Neuronal stem cell (in vitro differentiated cells): ENCODE measurements at regions not wholly inside any gene's neighbourhood (a gene's known extent, or its start where the extent isn't known, plus 50 kb on each side); places are given as distances from the start of the nearest gene placed in this dataset.
A peak's percentile ranks its signal among the peaks of the same experiment; 100 is the strongest.

ENCODE experiments used
- DNase-seq: peaks from one replicate; pipeline ENCODE4 v3.0.0-alpha.2; 2013; ENCODE audit warnings: low spot score
- H2AFZ ChIP-seq: one replicate; pipeline ENCODE4 v1.6.1; 2013; ENCODE audit warnings: mild to moderate bottlenecking, low read length, inconsistent platforms
- H2AK5ac ChIP-seq: 2 replicates; pipeline ENCODE4 v1.6.1; 2013; ENCODE audit warnings: low read depth, mild to moderate bottlenecking, inconsistent platforms, low read length, moderate library complexity, mixed read lengths
- H2BK120ac ChIP-seq: 2 replicates; pipeline ENCODE4 v1.6.1; 2013; ENCODE audit warnings: low read depth, mild to moderate bottlenecking, inconsistent platforms, low read length, moderate library complexity, mixed read lengths
- H2BK12ac ChIP-seq: one replicate; pipeline ENCODE4 v1.6.1; 2013; ENCODE audit warnings: low read length, inconsistent platforms
- H2BK15ac ChIP-seq: 2 replicates; pipeline ENCODE4 v1.6.1; 2013; ENCODE audit warnings: mild to moderate bottlenecking, low read length, inconsistent platforms, mixed read lengths
- H2BK5ac ChIP-seq: one replicate; pipeline ENCODE4 v1.6.1; 2013; ENCODE audit warnings: inconsistent platforms, mild to moderate bottlenecking, low read length, moderate library complexity
- H3K14ac ChIP-seq: one replicate; pipeline ENCODE4 v1.6.1; 2013; ENCODE audit warnings: low read length, inconsistent platforms
- H3K18ac ChIP-seq: 2 replicates; pipeline ENCODE4 v1.6.1; 2013; ENCODE audit warnings: low read length, inconsistent platforms
- H3K23ac ChIP-seq: 2 replicates; pipeline ENCODE4 v1.6.1; 2013; ENCODE audit warnings: low read depth, mild to moderate bottlenecking, mixed read lengths, low read length, inconsistent platforms; ENCODE audit not compliant: poor library complexity
- H3K27ac ChIP-seq: replicated peaks from 3 replicates; pipeline ENCODE4 v1.5.1; 2013; ENCODE audit warnings: low read length, inconsistent platforms
- H3K27me3 ChIP-seq, 3 experiments: 2 replicates each; pipeline ENCODE4 v1.6.1; 2013; ENCODE audit warnings: low read length in 3 of 3, mild to moderate bottlenecking in 2 of 3, inconsistent platforms in 1 of 3, low read depth in 1 of 3, mixed read lengths in 1 of 3, moderate library complexity in 1 of 3; ENCODE audit not compliant: control insufficient read depth in 3 of 3, insufficient read depth in 3 of 3
- H3K36me3 ChIP-seq, 2 donors: replicated peaks in 1 of 2; 2 replicates each; pipeline ENCODE4 v1.6.1; 2013; ENCODE audit warnings: low read length in 2 of 2; ENCODE audit not compliant: control insufficient read depth in 2 of 2, insufficient read depth in 2 of 2
- H3K4ac ChIP-seq: 2 replicates; pipeline ENCODE4 v1.6.1; 2013; ENCODE audit warnings: inconsistent platforms, mild to moderate bottlenecking, low read length, moderate library complexity
- H3K4me1 ChIP-seq, 2 donors: 1 replicate in 1 of 2; 2 replicates in 1 of 2; pipeline ENCODE4 v1.6.1; 2013; ENCODE audit warnings: low read length in 2 of 2, low read depth in 1 of 2; ENCODE audit not compliant: control insufficient read depth in 2 of 2, insufficient read depth in 1 of 2
- H3K4me2 ChIP-seq: one replicate; pipeline ENCODE4 v1.6.1; 2013; ENCODE audit warnings: mild to moderate bottlenecking, low read length, inconsistent platforms; ENCODE audit not compliant: insufficient read depth, poor library complexity, severe bottlenecking
- H3K4me3 ChIP-seq, 2 donors: 2 replicates each; pipeline ENCODE4 v1.5.1; 2013; ENCODE audit warnings: low read length in 2 of 2, mild to moderate bottlenecking in 2 of 2, inconsistent platforms in 1 of 2, moderate library complexity in 1 of 2
- H3K79me1 ChIP-seq: one replicate; pipeline ENCODE4 v1.6.1; 2013; ENCODE audit warnings: low read depth, mild to moderate bottlenecking, inconsistent platforms, low read length, moderate library complexity
- H3K9ac ChIP-seq: one replicate; pipeline ENCODE4 v1.6.1; 2013; ENCODE audit warnings: mild to moderate bottlenecking, low read depth, low read length, inconsistent platforms; ENCODE audit not compliant: poor library complexity
- H3K9me3 ChIP-seq, 2 donors: replicated peaks in 1 of 2; 2 replicates each; pipeline versions ENCODE3 to v1.6.1; 2013; ENCODE audit warnings: low read length in 2 of 2, mild to moderate bottlenecking in 2 of 2, inconsistent platforms in 1 of 2, low read depth in 1 of 2, mixed read lengths in 1 of 2, moderate library complexity in 1 of 2; ENCODE audit not compliant: control insufficient read depth in 2 of 2, insufficient read depth in 1 of 2
- H4K8ac ChIP-seq: one replicate; pipeline ENCODE4 v1.6.1; 2013; ENCODE audit warnings: low read depth, mild to moderate bottlenecking, inconsistent platforms, low read length, moderate library complexity
- H4K91ac ChIP-seq: one replicate; pipeline ENCODE4 v1.6.1; 2013; ENCODE audit warnings: low read length, low read depth, mild to moderate bottlenecking, inconsistent platforms; ENCODE audit not compliant: poor library complexity
- WGBS, 2 donors: extraction: QIAGEN DNeasy Blood & Tissue Kit; methylation state at CpG; one replicate each; pipeline ENCODE4 v1.1.7; 2013; ENCODE audit warnings: missing lambda C conversion rate in 2 of 2, mixed read lengths in 1 of 2; ENCODE audit not compliant: insufficient read length in 2 of 2, insufficient replicate concordance in 1 of 2; ENCODE audit errors: extremely low coverage in 2 of 2; 5-methylcytosine and 5-hydroxymethylcytosine counted together

- no peak overlapping the region for H2BK5ac ChIP-seq
- no peak overlapping the region for H3K27ac ChIP-seq
- no peak overlapping the region for H2AFZ ChIP-seq
- H3K9ac ChIP-seq, result no peak overlapping the region
- no CpG with 5 or more reads among the region's 5 CpGs for WGBS, 2 donors
- no peak overlapping the region for H4K8ac ChIP-seq
- no peak overlapping the region for H3K4ac ChIP-seq
- H3K4me3 ChIP-seq, result peak overlapping the region in 1 of 2 donors; percentile 54
- no peak overlapping the region for H2BK15ac ChIP-seq
- H2BK120ac ChIP-seq, result no peak overlapping the region
- no peaks in the 10 kb centered on the region for H3K79me1 ChIP-seq
- no peak overlapping the region for H3K14ac ChIP-seq
- no peaks in the 10 kb centered on the region for H3K4me1 ChIP-seq
- no peak overlapping the region for H3K23ac ChIP-seq
- H3K9me3 ChIP-seq, result peaks cover 0 to 7% of the 10 kb centered on the region in 2 donors
- no peaks in the 10 kb centered on the region for H3K27me3 ChIP-seq
- DNase-seq, result no peak
- no peaks in the 10 kb centered on the region for H3K36me3 ChIP-seq
- no peak overlapping the region for H4K91ac ChIP-seq
- no peak overlapping the region for H3K4me2 ChIP-seq
- no peak overlapping the region for H2BK12ac ChIP-seq
- no peak overlapping the region for H3K18ac ChIP-seq
- no peak overlapping the region for H2AK5ac ChIP-seq
Observed at GRCh38 chr4:38523054-38523453, 140.9 kb upstream of the KLF3 start.

GRCh38 chr4:38523524-38524448 lies 140.2 kb upstream of the KLF3 start:
- Histone ChIP-seq H4K91ac (no peak overlapping the region), H2BK120ac (no peak overlapping the region), H3K4me1 (no peaks in the 10 kb centered on the region), H3K23ac (no peak overlapping the region), H2BK15ac (no peak overlapping the region), H3K14ac (no peak overlapping the region), H2AK5ac (no peak overlapping the region), H2BK12ac (no peak overlapping the region), H3K4ac (no peak overlapping the region), H3K27me3 (no peaks in the 10 kb centered on the region), H3K9ac (no peak overlapping the region), H3K9me3 (peaks cover 0 to 7% of the 10 kb centered on the region in 2 donors), H2BK5ac (no peak overlapping the region), H3K79me1 (no peaks in the 10 kb centered on the region), H3K4me3 (no peak overlapping the region), H2AFZ (no peak overlapping the region), H3K27ac (no peak overlapping the region), H3K18ac (no peak overlapping the region), H3K36me3 (no peaks in the 10 kb centered on the region), H4K8ac (no peak overlapping the region), H3K4me2 (no peak overlapping the region)
- no peak for DNase-seq
- WGBS, 2 donors, result no CpG with 5 or more reads among the region's 16 CpGs

DNA sequence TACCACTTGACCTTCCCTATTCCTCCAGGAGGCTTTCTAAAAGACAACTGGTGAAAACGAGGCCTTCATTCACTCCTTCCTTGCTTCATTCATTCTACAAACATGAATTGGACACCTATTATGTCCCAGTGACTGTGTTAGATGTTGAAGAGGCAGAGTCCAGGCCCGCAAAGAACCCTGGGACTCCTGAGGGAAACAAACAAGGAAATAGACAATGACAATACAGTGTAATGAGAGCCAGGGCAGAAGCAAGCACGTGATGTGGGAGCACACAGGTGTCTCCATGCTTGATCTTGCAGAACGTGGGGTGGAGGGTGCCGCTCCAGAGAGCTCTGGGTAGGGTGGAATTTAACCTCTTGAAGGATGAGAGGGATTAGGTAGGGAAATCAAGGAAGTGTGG lies 137.6 kb upstream of the KLF3 start:
- H2BK12ac ChIP-seq, result no peak overlapping the region
- no CpG with 5 or more reads among the region's 5 CpGs for WGBS, 2 donors
- H3K9ac ChIP-seq, result no peak overlapping the region
- H2AK5ac ChIP-seq, result no peak overlapping the region
- H3K4me3 ChIP-seq, result no peak overlapping the region
- no peak overlapping the region for H3K4me2 ChIP-seq
- no peaks in the 10 kb centered on the region for H3K36me3 ChIP-seq
- H3K27ac ChIP-seq, result no peak overlapping the region
- no peak overlapping the region for H4K91ac ChIP-seq
- H2AFZ ChIP-seq, result no peak overlapping the region
- no peak overlapping the region for H3K4ac ChIP-seq
- H3K9me3 ChIP-seq, result peaks cover 0 to 7% of the 10 kb centered on the region in 2 donors
- no peaks in the 10 kb centered on the region for H3K79me1 ChIP-seq
- DNase-seq, result no peak
- H4K8ac ChIP-seq, result no peak overlapping the region
- no peak overlapping the region for H3K23ac ChIP-seq
- no peaks in the 10 kb centered on the region for H3K27me3 ChIP-seq
- no peak overlapping the region for H2BK5ac ChIP-seq
- H2BK15ac ChIP-seq, result no peak overlapping the region
- no peak overlapping the region for H3K14ac ChIP-seq
- H2BK120ac ChIP-seq, result no peak overlapping the region
- no peak overlapping the region for H3K18ac ChIP-seq
- H3K4me1 ChIP-seq, result peaks cover 5 to 11% of the 10 kb centered on the region in 2 donors

GRCh38 chr4:38529189-38530115 lies 134.5 kb upstream of the KLF3 start:
- Histone ChIP-seq H2BK120ac (no peak overlapping the region), H3K4ac (no peak overlapping the region), H3K4me1 (peaks cover 16 to 17% of the 10 kb centered on the region in 2 donors), H3K27me3 (no peaks in the 10 kb centered on the region), H2AFZ (peak overlapping the region; percentile 41), H3K18ac (peak overlapping the region; percentile 3), H2AK5ac (peak overlapping the region; percentile 3), H2BK15ac (peak overlapping the region; percentile 5), H3K4me3 (no peak overlapping the region), H4K8ac (no peak overlapping the region), H3K36me3 (no peaks in the 10 kb centered on the region), H2BK5ac (no peak overlapping the region), H3K14ac (no peak overlapping the region), H3K9me3 (peaks cover 0 to 2% of the 10 kb centered on the region in 2 donors), H2BK12ac (no peak overlapping the region), H3K79me1 (no peaks in the 10 kb centered on the region), H3K9ac (no peak overlapping the region), H3K27ac (no peak overlapping the region), H4K91ac (no peak overlapping the region), H3K23ac (peak overlapping the region; percentile 76), H3K4me2 (no peak overlapping the region)
- no peak for DNase-seq
- WGBS, 2 donors, result no CpG with 5 or more reads among the region's 15 CpGs
